GM12878 (cell line): ENCODE measurements at regions not wholly inside any gene's neighbourhood (a gene's known extent, or its start where the extent isn't known, plus 50 kb on each side); places are given as distances from the start of the nearest gene placed in this dataset.

Experiments
- ATAC-seq: fragments of 200-7000 bp; cut with Tn5 transposase; 3 replicates; pipeline ENCODE4 v1.9.1; 2020; ENCODE audit warnings: mild to moderate bottlenecking, moderate library complexity
- BruUV-seq: library from RNA; stranded (reverse); fragments of 400-500 nt; replicated peaks from 2 replicates; lab custom pipeline; 2021; lab: Mats Ljungman, UMichigan
- CTCF ChIA-PET: fragments of 300-600 bp; sonication (Branson Sonifier 250); formaldehyde crosslinking; extraction: SDS; loops from one replicate; lab custom pipeline; 2021; ENCODE audit warnings: inconsistent platforms; lab: Yijun Ruan, JAX
- POLR2A ChIA-PET: fragments of 350-600 bp; formaldehyde crosslinking; extraction: SDS; loops from one replicate; lab custom pipeline; 2021; ENCODE audit warnings: inconsistent platforms; lab: Charles Lee
- RAD21 ChIA-PET: fragments of 300-600 bp; sonication (Branson Sonifier 250); formaldehyde crosslinking; loops from one replicate; lab custom pipeline; 2023; ENCODE audit warnings: antibody characterized with exemption; ENCODE audit not compliant: unreplicated experiment; lab: Charles Lee
- SMC1A ChIA-PET: fragments of 300-600 bp; sonication (Branson Sonifier 250); formaldehyde crosslinking; loops from one replicate; lab custom pipeline; 2023; ENCODE audit not compliant: unreplicated experiment, uncharacterized antibody; lab: Charles Lee
- DNase-seq: peaks from one replicate; pipeline ENCODE4 v3.0.0-alpha.2; 2011; ENCODE audit warnings: low read depth, low spot score
- FAIRE-seq: peaks from 3 replicates; lab custom pipeline; 2011; peaks lifted over from hg19 to GRCh38; lab: Jason Lieb, UNC
- H2AFZ ChIP-seq: 2 replicates; pipeline ENCODE4 v1.6.0; 2011; ENCODE audit warnings: low read depth, low read length, control low read depth; ENCODE audit not compliant: control insufficient read depth
- H3K27ac ChIP-seq: 2 replicates; pipeline ENCODE4 v1.5.1; 2011; ENCODE audit warnings: control low read depth; ENCODE audit not compliant: control insufficient read depth, insufficient read depth
- H3K27me3 ChIP-seq, 2 experiments: replicated peaks in 1 of 2; 2 replicates each; pipeline versions ENCODE4 v1.6.0 to v1.6.1; 2011; ENCODE audit warnings: low read length in 1 of 2; ENCODE audit not compliant: control insufficient read depth in 2 of 2, insufficient read depth in 2 of 2
- H3K36me3 ChIP-seq, 2 experiments: 2 replicates each; pipeline ENCODE4 v1.5.1; 2011; ENCODE audit warnings: low read length in 1 of 2; ENCODE audit not compliant: control insufficient read depth in 2 of 2, insufficient read depth in 2 of 2
- H3K4me1 ChIP-seq: 2 replicates; pipeline ENCODE4 v1.6.1; 2011; ENCODE audit warnings: mild to moderate bottlenecking, low read length, moderate library complexity, mixed read lengths; ENCODE audit not compliant: control insufficient read depth, insufficient read depth
- H3K4me2 ChIP-seq: 2 replicates; pipeline ENCODE4 v1.6.0; 2011; ENCODE audit warnings: control low read depth; ENCODE audit not compliant: control insufficient read depth, insufficient read depth
- H3K4me3 ChIP-seq: fragments of 200-600 bp; sonication (generic); 2 replicates; pipeline ENCODE4 v1.5.1; 2016
- H3K79me2 ChIP-seq: 2 replicates; pipeline ENCODE4 v1.6.0; 2011; ENCODE audit warnings: low read length; ENCODE audit not compliant: control insufficient read depth, insufficient read depth
- H3K9ac ChIP-seq: 2 replicates; pipeline ENCODE4 v1.8.0; 2011; ENCODE audit warnings: low read length, control low read depth, mixed read lengths; ENCODE audit not compliant: control insufficient read depth, insufficient read depth
- H3K9me3 ChIP-seq: replicated peaks from 3 replicates; pipeline ENCODE4 v1.5.1; 2011; ENCODE audit warnings: mild to moderate bottlenecking, low read length; ENCODE audit not compliant: control insufficient read depth, insufficient read depth
- H4K20me1 ChIP-seq: 2 replicates; pipeline ENCODE4 v1.6.0; 2011; ENCODE audit not compliant: control insufficient read depth, insufficient read depth
- BHLHE40 ChIP-seq, 2 experiments: fragments of 450-650 bp in 1 of 2; IDR thresholded peaks; 2 replicates each; pipeline ENCODE4 v1.6.1; 2011 to 2017; ENCODE audit warnings: low read depth in 2 of 2, borderline replicate concordance in 1 of 2, improper control_type of control experiment in 1 of 2, low read length in 1 of 2, mild to moderate bottlenecking in 1 of 2
- CBX5 ChIP-seq: sonication (generic); IDR thresholded peaks from 2 replicates; pipeline ENCODE4 v1.6.1; 2016; ENCODE audit warnings: low read depth, moderate library complexity, mild to moderate bottlenecking, inconsistent platforms
- CHD4 ChIP-seq: fragments of 200-600 bp; sonication (generic); IDR thresholded peaks from 2 replicates; pipeline ENCODE4 v1.6.1; 2016; ENCODE audit warnings: mild to moderate bottlenecking
- RB1 ChIP-seq: fragments of 450-650 bp; formaldehyde crosslinking; IDR thresholded peaks from 2 replicates; pipeline ENCODE4 v1.6.1; 2017; ENCODE audit warnings: mild to moderate bottlenecking, borderline replicate concordance
- SKIL ChIP-seq: fragments of 450-650 bp; IDR thresholded peaks from 2 replicates; pipeline ENCODE4 v1.6.1; 2017; ENCODE audit warnings: mild to moderate bottlenecking, low read depth, inconsistent platforms; ENCODE audit not compliant: poor library complexity, severe bottlenecking
- WGBS: methylation state at CpG from one replicate; pipeline ENCODE4 v1.1.6; 2016; ENCODE audit warnings: low lambda C conversion rate; ENCODE audit not compliant: insufficient replicate concordance, insufficient coverage; ENCODE audit errors: missing lambda C conversion rate; 5-methylcytosine and 5-hydroxymethylcytosine counted together
- in situ Hi-C: fragments of 300-500 bp; cut with MboI; formaldehyde crosslinking; loops from 9 replicates; pipeline ENCODE4 v1.14.3; 2018; ENCODE audit warnings: mixed read lengths
- intact Hi-C: fragments of 100-400 bp; cut with micrococcal nuclease; formaldehyde crosslinking; loops from one replicate; pipeline ENCODE4 v1.14.2; 2022; ENCODE audit not compliant: unreplicated experiment
- TF ChIP-seq, protein P1 (sequence below): fragments of 450-650 bp; IDR thresholded peaks from 2 replicates; pipeline ENCODE4 v1.6.1; 2018; ENCODE audit warnings: borderline replicate concordance, mild to moderate bottlenecking; ENCODE audit not compliant: partially characterized antibody

- TF ChIP-seq BHLHE40 (IDR thresholded peaks at IDR 0.05; ENCODE audit: borderline replicate concordance in 1 of 2, low read depth in 2 of 2, low read length in 1 of 2) = no peak
- TF ChIP-seq SKIL = no peak
- TF ChIP-seq CHD4 = no peak
- no peak for TF ChIP-seq CBX5
- TF ChIP-seq, protein P1, sequence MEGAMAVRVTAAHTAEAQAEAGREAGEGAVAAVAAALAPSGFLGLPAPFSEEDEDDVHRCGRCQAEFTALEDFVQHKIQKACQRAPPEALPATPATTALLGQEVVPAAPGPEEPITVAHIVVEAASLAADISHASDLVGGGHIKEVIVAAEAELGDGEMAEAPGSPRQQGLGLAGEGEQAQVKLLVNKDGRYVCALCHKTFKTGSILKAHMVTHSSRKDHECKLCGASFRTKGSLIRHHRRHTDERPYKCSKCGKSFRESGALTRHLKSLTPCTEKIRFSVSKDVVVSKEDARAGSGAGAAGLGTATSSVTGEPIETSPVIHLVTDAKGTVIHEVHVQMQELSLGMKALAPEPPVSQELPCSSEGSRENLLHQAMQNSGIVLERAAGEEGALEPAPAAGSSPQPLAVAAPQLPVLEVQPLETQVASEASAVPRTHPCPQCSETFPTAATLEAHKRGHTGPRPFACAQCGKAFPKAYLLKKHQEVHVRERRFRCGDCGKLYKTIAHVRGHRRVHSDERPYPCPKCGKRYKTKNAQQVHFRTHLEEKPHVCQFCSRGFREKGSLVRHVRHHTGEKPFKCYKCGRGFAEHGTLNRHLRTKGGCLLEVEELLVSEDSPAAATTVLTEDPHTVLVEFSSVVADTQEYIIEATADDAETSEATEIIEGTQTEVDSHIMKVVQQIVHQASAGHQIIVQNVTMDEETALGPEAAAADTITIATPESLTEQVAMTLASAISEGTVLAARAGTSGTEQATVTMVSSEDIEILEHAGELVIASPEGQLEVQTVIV = no peak
- TF ChIP-seq RB1 = no peak
- H2AFZ ChIP-seq = no peak overlapping the region
- no peak overlapping the region for H3K27ac ChIP-seq
- DNase-seq = no peak
- no peak overlapping the region for H3K9ac ChIP-seq
- H3K4me2 ChIP-seq = no peak overlapping the region
- ChIA-PET RAD21 (no interaction called here), POLR2A (no interaction called here), SMC1A (interaction anchor here (0.6 kb wide), 1 partner anchor 23 kb away, joined by 3 read pairs; no protein-coding TSS in a partner anchor), CTCF (interaction anchor here (0.7 to 1.5 kb wide), 2 partner anchors 61 to 208 kb away, joined by 3 read pairs; no protein-coding TSS in a partner anchor)
- H3K36me3 ChIP-seq = no peaks in the 10 kb centered on the region
- no peaks in the 10 kb centered on the region for H4K20me1 ChIP-seq
- FAIRE-seq = no peak
- no TSS peak for BruUV-seq
- no peaks in the 10 kb centered on the region for H3K79me2 ChIP-seq
- H3K9me3 ChIP-seq = no peaks in the 10 kb centered on the region
- no peak for ATAC-seq
- in situ Hi-C loops = no loop called here
- H3K4me3 ChIP-seq = no peak overlapping the region
- intact Hi-C loops = no loop called here
- no peaks in the 10 kb centered on the region for H3K4me1 ChIP-seq
- 23% methylated on average over 49 of the region's 51 CpGs for WGBS
- H3K27me3 ChIP-seq = peaks cover 8 to 13% of the 10 kb centered on the region in 2 experiments; a peak in 3 of 4 replicates
Measured at GRCh38 chr5:141753143-141753970, 71.3 kb upstream of the ARAP3 start.
